ENCODE measurements at regions not wholly inside any gene's neighbourhood (a gene's known extent, or its start where the extent isn't known, plus 50 kb on each side); places are given as distances from the start of the nearest gene placed in this dataset.

DNA sequence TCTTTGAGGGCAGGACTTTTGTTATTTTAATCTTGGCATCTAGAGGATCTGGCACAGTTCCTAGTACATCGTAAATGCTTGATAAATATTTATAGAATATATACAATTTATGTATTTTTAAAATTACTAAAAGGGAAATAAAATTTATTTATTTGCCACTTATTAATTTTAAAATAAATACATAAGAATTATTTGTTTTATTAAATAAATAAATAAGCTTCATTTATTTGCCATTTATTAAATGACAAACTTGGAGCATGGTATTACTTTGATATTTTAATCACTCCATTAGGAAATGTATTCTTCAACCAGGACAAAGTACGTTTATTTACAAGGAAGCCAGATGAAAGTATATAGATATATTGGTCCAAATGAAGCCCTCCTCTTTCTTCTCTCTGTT lies 118.7 kb upstream of the LRIG3 start:
- H3K4me3 ChIP-seq (ENCODE audit: insufficient read depth, low read depth, low read length): no peak overlapping the region
- H4K5ac ChIP-seq (ENCODE audit: low read depth, low read length): no peak overlapping the region
- no peaks in the 10 kb centered on the region for H3K79me1 ChIP-seq (ENCODE audit: low read depth in 1 of 2, low read length in 2 of 2)
- no peak overlapping the region for H3K23ac ChIP-seq (ENCODE audit: low read depth, low read length)
- no peak overlapping the region for H3K4ac ChIP-seq (ENCODE audit: low read depth, low read length)
- peaks cover 16% of the 10 kb centered on the region for H3K4me1 ChIP-seq (ENCODE audit: control insufficient read depth, insufficient read depth, low read length)
- intact Hi-C loops (cut with micrococcal nuclease) (no loop called here), dilution Hi-C loops (cut with HindIII; ENCODE audit: low sequenced_read_pairs, unreplicated experiment) (no loop called here), in situ Hi-C loops (cut with MboI; ENCODE audit: low sequenced_read_pairs) (no loop called here)
- no peak overlapping the region for H3K14ac ChIP-seq (replicated peaks; ENCODE audit: low read depth, low read length)
- 0 out of 2 replicates have a peak overlapping the region, but pooled peaks have one; percentile 29 for H4K91ac ChIP-seq (ENCODE audit: insufficient read depth, low read depth, low read length)
- ATAC-seq (ENCODE audit: low read depth) (no peak), DNase-seq (no peak)
- no peak overlapping the region for H2BK20ac ChIP-seq (ENCODE audit: low read depth, low read length)
- WGBS, 2 experiments (ENCODE audit: extremely low coverage in 2 of 2, insufficient read length in 1 of 2): no CpG with 5 or more reads among the region's 2 CpGs
- 0 out of 4 replicates have a peak overlapping the region, but pooled peaks of 1 of the 2 experiments have one; percentile 6 for H4K8ac ChIP-seq (ENCODE audit: low read depth in 2 of 2, low read length in 2 of 2)
- no peak overlapping the region for H2BK5ac ChIP-seq (ENCODE audit: low read depth, low read length, poor library complexity, severe bottlenecking)
- no peaks in the 10 kb centered on the region for H3K9me3 ChIP-seq (ENCODE audit: control insufficient read depth, insufficient read depth, low read length)
- H2AFZ ChIP-seq (replicated peaks; ENCODE audit: low read length, poor library complexity): no peak overlapping the region
- TF ChIP-seq MAZ (IDR thresholded peaks at IDR 0.05; ENCODE audit: borderline replicate concordance, low read depth, low read length): no peak
- TF ChIP-seq MAFK (IDR thresholded peaks at IDR 0.05; ENCODE audit: low read depth, low read length): no peak
- TF ChIP-seq RCOR1 (IDR thresholded peaks at IDR 0.05; ENCODE audit: insufficient replicate concordance, low read length): no peak
- TF ChIP-seq CTCF (conservative IDR thresholded peaks at IDR 0.05; ENCODE audit: low read depth, low read length): no peak
- no peak for TF ChIP-seq RFX5 (IDR thresholded peaks at IDR 0.05; ENCODE audit: low read depth, low read length)
- no peak for TF ChIP-seq MXI1 (IDR thresholded peaks at IDR 0.05; ENCODE audit: borderline replicate concordance, low read depth, low read length)
- TF ChIP-seq RAD21 (IDR thresholded peaks at IDR 0.05; ENCODE audit: low read length): no peak
- TF ChIP-seq ELK1 (IDR thresholded peaks at IDR 0.05; ENCODE audit: borderline replicate concordance, low read depth, low read length): no peak
- TF ChIP-seq SMC3 (IDR thresholded peaks at IDR 0.05; ENCODE audit: low read depth, low read length): no peak
- TF ChIP-seq POLR2A (IDR thresholded peaks at IDR 0.05; ENCODE audit: low read depth, low read length): no peak
- no peak for TF ChIP-seq CHD1 (IDR thresholded peaks at IDR 0.05; ENCODE audit: low read depth, low read length)
- no peak for TF ChIP-seq CEBPB (IDR thresholded peaks at IDR 0.05; ENCODE audit: low read depth, low read length)
- TF ChIP-seq USF2 (IDR thresholded peaks at IDR 0.05; ENCODE audit: low read depth, low read length): no peak
- no peak for TF ChIP-seq FOS (IDR thresholded peaks at IDR 0.05; ENCODE audit: low read depth, low read length)
- no peak for TF ChIP-seq NFE2L2 (IDR thresholded peaks at IDR 0.05; ENCODE audit: low read depth, low read length)
- peak overlapping the region; percentile 95; the same call in 1 of the 2 replicates for H2BK120ac ChIP-seq (ENCODE audit: low read depth, low read length)
- no peaks in the 10 kb centered on the region for H3K36me3 ChIP-seq (ENCODE audit: control insufficient read depth, insufficient read depth, low read length)
- ChIA-PET POLR2A (ENCODE audit: unreplicated experiment) (no interaction called here), CTCF (interaction anchor here (0.5 to 0.9 kb wide), 2 partner anchors 9 to 46 kb away, joined by 3 to 4 read pairs; no protein-coding TSS in a partner anchor)
- H3K27ac ChIP-seq (ENCODE audit: insufficient read depth, low read length): no peak overlapping the region
- H3K4me2 ChIP-seq (ENCODE audit: low read depth, low read length): no peak overlapping the region
- H2AK9ac ChIP-seq (replicated peaks; ENCODE audit: low read depth, low read length, poor library complexity): no peak overlapping the region
- no peaks in the 10 kb centered on the region; the same call in 1 of the 2 replicates for H4K20me1 ChIP-seq (ENCODE audit: insufficient read depth, low read length)
- H3K9me1 ChIP-seq (ENCODE audit: insufficient read depth, low read length): peaks cover 8% of the 10 kb centered on the region
- peak overlapping the region; percentile 55; the same call in 1 of the 3 replicates for H2BK15ac ChIP-seq (ENCODE audit: low read depth, low read length)
- no TSS peak for BruUV-seq (replicated peaks)
- H3K27me3 ChIP-seq (ENCODE audit: control insufficient read depth, insufficient read depth, low read length): no peaks in the 10 kb centered on the region
- H3K9ac ChIP-seq (ENCODE audit: low read depth, low read length): no peak overlapping the region
- H3K56ac ChIP-seq (ENCODE audit: extremely low read depth, insufficient read depth, low read length): no peak overlapping the region
- H2AK5ac ChIP-seq (ENCODE audit: low read depth, low read length): no peak overlapping the region
- peak overlapping the region; percentile 20; the same call in 1 of the 2 replicates for H3K18ac ChIP-seq (ENCODE audit: low read depth, low read length)

All from IMR-90 (cell line).